HG03064 (cell line): ENCODE measurements at regions not wholly inside any gene's neighbourhood (a gene's known extent, or its start where the extent isn't known, plus 50 kb on each side); places are given as distances from the start of the nearest gene placed in this dataset.
"Not testable (repeated sequence)": the region's sequence is repeated elsewhere in the genome, so short reads cannot be mapped to it uniquely, and the experiment has no call there.

ENCODE experiments used
- ATAC-seq: cut with Tn5 transposase; IDR thresholded peaks from one replicate; pipeline ENCODE4 v1.9.1; 2021; ENCODE audit warnings: low read depth; ENCODE audit not compliant: unreplicated experiment

GRCh38 chr22:22773979-22774604 is 113.5 kb upstream of the IGLL5 start:
- no peak for ATAC-seq

DNA sequence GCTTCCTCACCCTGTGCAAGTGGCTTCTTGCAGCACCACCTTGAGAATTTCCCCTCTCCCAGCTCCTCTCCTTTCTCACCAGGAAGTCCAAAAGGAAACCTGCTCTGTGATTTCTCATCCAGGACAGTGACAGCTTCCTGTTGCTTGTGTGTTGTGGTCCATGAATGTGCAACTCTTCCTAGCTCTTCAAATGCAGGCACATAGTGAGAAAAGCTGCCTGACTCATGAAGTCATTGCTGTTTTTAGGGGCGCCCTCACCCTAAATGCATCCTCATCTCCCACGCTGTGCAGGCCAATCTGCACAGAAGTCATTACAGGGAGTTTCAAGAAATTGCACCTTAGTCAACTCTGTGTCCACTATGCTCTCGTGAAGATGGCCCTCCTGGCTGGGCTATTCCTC is 112.9 kb upstream of the IGLL5 start:
- not testable (repeated sequence) for ATAC-seq

- no peak for ATAC-seq
Observed at GRCh38 chr22:22776121-22776520, 111.5 kb upstream of the IGLL5 start.

DNA sequence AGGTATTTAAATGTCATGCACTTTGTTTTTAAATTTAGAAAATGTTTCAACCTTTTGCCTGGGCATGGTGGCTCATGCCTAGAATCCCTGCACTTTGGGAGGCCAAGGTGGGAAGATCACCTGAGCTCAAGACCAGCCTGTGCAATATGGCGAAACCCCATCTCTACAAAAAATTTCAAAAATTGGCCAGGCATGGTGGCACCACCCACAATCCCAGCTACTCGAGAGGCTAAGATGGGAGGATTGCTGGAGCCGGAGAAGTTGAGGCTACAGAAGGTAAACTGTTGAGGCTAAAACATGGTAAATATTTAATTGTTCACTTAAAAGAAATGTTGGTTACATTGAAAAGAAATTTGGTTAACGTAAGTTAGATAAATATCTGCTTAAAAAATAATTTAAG is 108.4 kb upstream of the IGLL5 start:
- no peak for ATAC-seq

- no peak for ATAC-seq
Observed at GRCh38 chr22:22783575-22783974, 104.0 kb upstream of the IGLL5 start.

GRCh38 chr22:22784249-22785039 is 103.2 kb upstream of the IGLL5 start:
- ATAC-seq = no peak

GRCh38 chr22:22785316-22786065 is 102.1 kb upstream of the IGLL5 start:
- no peak for ATAC-seq

DNA sequence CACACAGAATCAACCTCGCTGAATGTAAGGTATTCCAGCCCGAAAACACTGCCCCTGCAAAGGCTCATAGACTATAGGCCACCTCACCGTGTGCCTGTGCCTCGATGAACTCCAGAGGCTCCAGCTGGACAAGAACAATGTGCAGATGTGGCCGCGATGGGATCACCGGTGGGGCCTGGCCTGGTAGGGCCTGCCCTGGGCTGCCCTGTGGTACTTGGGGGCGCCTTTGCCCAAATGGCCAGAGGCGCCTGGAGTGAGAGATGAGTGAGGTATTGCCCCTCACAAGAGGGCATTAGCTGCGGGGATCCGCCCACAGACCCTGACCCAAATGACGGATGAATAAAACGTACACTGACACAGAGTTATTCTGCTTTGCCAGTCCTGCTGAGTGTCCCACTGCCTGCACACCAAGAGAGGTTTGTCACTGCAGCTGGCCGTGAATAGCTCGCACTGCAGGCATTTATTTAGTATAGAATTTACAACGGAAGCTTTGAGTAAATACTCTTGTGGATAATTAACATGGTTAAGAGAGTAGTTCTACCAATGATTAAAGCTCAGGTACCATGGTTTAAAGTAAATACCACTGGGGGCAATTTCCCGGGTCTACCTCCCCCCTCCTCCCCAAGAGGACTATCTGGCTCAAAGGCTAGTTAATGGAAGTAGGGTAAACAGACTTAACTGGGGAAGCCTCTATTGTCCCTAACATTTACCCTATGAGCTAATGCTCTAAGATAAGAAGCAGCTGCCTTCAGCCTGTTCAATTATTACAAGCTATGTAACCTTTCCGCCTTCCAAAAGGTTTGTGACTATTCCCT is 101.1 kb upstream of the IGLL5 start:
- no peak for ATAC-seq

GRCh38 chr22:22787151-22787550 is 100.5 kb upstream of the IGLL5 start:
- ATAC-seq = no peak

- ATAC-seq = no peak
Observed at GRCh38 chr22:22787786-22788459, 99.7 kb upstream of the IGLL5 start.

GRCh38 chr22:22788460-22789037 is 99.1 kb upstream of the IGLL5 start:
- no peak for ATAC-seq

- ATAC-seq = no peak
Observed at GRCh38 chr22:22789233-22789921, 98.2 kb upstream of the IGLL5 start.

DNA sequence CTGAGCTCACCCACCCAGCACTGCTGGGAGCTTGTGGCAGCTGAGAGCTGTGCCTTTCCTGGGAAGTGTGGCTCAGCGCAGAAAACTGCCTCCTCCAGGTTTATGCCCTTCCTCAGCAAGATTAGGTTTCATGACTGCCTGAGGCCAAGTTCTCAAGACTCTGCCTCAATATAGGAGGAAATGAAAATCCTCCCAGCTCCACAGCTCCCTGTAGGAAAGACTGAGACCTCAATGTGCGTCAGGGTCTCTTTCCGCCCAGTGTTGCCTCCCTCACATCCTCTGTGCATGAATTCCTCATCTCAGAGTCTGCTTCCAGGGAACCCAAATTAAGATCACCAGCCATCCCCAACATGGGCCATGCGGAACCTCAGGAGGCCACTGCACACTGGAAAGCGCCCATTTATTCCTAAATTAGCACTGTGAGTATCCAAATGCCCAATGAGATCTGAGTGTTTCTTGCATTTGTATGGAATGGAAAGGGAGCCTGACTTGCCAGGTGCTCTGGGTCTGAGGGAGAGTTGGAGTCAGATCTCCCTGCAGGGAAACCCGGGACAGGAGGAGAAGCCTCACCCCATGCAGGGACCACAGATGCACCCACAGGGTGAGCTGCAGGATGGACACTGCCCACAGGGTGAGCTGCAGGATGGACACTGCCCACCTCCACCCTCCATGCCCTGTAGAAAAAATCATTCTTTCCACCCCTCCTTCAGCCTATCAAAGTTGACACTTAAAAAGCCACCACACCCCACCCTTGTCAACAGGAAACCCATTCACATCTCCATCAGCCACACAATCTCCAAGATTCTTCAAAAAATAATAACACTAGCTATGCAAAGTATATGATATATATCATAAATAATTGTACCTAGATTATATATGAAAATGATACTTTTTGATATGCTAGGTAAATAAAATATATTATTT is 97.4 kb upstream of the IGLL5 start:
- no peak for ATAC-seq

- ATAC-seq = no peak
Observed at GRCh38 chr22:22791438-22792181, 96.0 kb upstream of the IGLL5 start.

- ATAC-seq = not testable (repeated sequence)
Observed at GRCh38 chr22:22792205-22792786, 95.3 kb upstream of the IGLL5 start.

- ATAC-seq = not testable (repeated sequence)
Observed at GRCh38 chr22:22795639-22796038, 92.0 kb upstream of the IGLL5 start.

DNA sequence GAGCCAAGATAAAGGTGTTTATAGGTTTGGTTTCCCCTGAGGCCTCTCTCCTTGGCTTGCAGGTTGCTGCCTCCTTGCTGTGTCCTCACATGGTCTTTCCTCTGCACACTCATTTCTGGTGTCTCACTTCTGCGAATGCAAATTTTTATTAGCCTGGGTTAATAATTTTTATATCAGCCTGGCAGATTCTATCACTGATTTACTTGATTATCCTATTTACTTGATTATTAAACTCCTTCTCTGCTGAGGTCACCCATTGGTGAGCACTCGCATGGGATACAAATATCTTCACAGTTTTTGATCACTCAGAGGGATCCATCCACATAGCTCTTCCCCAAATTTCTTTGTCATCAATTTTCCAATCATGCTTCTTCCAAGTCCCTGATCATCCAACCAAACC is 90.9 kb upstream of the IGLL5 start:
- no peak for ATAC-seq
